Cardiac muscle cell (in vitro differentiated cells and primary cell): ENCODE measurements at regions not wholly inside any gene's neighbourhood (a gene's known extent, or its start where the extent isn't known, plus 50 kb on each side); places are given as distances from the start of the nearest gene placed in this dataset.

Source experiments
- DNase-seq, 2 donors: peaks; one replicate each; pipeline versions ENCODE4 v3.0.0 to v3.0.0-alpha.2; 2010 to 2017; ENCODE audit warnings: low read depth in 1 of 2, low spot score in 1 of 2
- H3K27ac ChIP-seq: fragments of 200-600 bp; sonication (generic); 2 replicates; pipeline ENCODE4 v1.5.1; 2016
- H3K27me3 ChIP-seq: fragments of 200-600 bp; sonication (generic); 2 replicates; pipeline ENCODE4 v1.6.0; 2016; ENCODE audit warnings: control low read depth
- H3K36me3 ChIP-seq: fragments of 200-600 bp; sonication (generic); 2 replicates; pipeline ENCODE4 v1.5.1; 2016; ENCODE audit warnings: control low read depth
- H3K4me1 ChIP-seq: fragments of 200-600 bp; sonication (generic); 2 replicates; pipeline ENCODE4 v1.8.1; 2017; ENCODE audit warnings: low read depth, mild to moderate bottlenecking, mixed run types
- H3K4me3 ChIP-seq: fragments of 200-600 bp; sonication (generic); 2 replicates; pipeline ENCODE4 v1.5.1; 2016; ENCODE audit warnings: mild to moderate bottlenecking
- H3K9me3 ChIP-seq: fragments of 200-600 bp; sonication (generic); 2 replicates; pipeline ENCODE4 v1.5.1; 2017; ENCODE audit warnings: low read depth, mild to moderate bottlenecking, control low read depth
- TF ChIP-seq, protein P1 (sequence below): IDR thresholded peaks from 2 replicates; pipeline ENCODE4 v1.5.1; 2012; ENCODE audit warnings: low read depth, mild to moderate bottlenecking, low read length

DNA sequence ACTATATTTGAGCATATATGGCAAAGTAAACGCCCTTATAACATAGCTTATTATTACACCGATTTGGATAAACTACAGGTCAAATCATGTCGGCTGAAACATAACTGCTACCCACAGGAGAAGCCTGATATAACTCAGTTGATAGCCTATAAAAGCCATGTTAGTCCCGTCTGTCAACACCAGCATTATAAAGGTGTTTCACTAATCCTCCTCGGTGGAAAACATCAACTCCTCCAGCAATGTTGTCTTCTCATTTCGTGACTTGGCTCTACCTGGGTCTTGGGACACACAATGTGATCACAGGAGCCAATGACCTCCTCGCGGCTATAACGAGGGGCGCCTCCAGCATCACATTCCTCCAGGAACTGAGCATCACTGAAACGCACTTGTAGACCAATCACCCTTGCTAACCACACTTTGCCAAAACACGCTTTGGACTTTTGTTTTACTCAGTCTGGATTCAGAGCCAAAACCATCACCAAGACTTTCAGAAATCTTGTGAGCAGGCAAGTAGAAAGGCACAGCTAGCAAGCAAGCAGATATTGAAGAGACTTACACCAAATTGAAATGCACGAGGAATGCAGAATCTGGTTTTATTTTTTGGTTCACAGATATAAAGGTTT, 269.7 kb upstream of the NFE2L3 start:
- Histone ChIP-seq H3K36me3 (no peaks in the 10 kb centered on the region), H3K4me1 (peaks cover 27% of the 10 kb centered on the region), H3K27ac (no peak overlapping the region), H3K9me3 (no peaks in the 10 kb centered on the region), H3K4me3 (no peak overlapping the region), H3K27me3 (no peaks in the 10 kb centered on the region)
- DNase-seq: no peak
- TF ChIP-seq, protein P1, sequence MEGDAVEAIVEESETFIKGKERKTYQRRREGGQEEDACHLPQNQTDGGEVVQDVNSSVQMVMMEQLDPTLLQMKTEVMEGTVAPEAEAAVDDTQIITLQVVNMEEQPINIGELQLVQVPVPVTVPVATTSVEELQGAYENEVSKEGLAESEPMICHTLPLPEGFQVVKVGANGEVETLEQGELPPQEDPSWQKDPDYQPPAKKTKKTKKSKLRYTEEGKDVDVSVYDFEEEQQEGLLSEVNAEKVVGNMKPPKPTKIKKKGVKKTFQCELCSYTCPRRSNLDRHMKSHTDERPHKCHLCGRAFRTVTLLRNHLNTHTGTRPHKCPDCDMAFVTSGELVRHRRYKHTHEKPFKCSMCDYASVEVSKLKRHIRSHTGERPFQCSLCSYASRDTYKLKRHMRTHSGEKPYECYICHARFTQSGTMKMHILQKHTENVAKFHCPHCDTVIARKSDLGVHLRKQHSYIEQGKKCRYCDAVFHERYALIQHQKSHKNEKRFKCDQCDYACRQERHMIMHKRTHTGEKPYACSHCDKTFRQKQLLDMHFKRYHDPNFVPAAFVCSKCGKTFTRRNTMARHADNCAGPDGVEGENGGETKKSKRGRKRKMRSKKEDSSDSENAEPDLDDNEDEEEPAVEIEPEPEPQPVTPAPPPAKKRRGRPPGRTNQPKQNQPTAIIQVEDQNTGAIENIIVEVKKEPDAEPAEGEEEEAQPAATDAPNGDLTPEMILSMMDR: no peak

- no peak for DNase-seq
- H3K9me3 ChIP-seq: no peaks in the 10 kb centered on the region
- H3K36me3 ChIP-seq: no peaks in the 10 kb centered on the region
- no peaks in the 10 kb centered on the region for H3K27me3 ChIP-seq
- TF ChIP-seq, protein P1: no peak
- no peak overlapping the region for H3K4me3 ChIP-seq
- peaks cover 31% of the 10 kb centered on the region for H3K4me1 ChIP-seq
- H3K27ac ChIP-seq: no peak overlapping the region
These were observed 267.7 kb upstream of the NFE2L3 start for GRCh38 chr7:25884265-25884828.

DNA sequence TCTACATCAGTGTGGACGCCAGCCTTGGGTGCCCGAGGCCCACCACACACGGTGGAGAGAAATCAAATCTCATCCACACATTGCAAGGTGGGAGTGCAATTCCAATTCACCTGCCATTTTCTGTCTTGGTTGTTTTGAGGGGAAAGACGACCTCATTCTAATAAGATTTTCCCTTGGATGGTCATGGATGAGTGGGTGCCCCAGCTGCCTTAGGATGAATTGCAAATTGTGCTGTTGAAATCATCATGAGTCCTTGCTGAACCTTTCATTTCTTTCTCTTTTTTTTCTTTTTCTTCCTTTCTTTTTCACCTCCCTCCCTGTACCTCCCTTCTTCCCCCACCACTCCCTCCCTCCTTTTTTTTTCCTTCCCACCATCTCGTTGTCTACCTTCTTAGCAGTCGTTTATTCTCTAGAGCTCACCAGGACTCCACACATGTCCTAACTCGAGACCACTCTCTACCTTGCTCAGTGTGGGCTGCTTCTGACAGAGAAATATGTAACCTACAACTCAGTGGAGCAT, 266.9 kb upstream of the NFE2L3 start:
- Histone ChIP-seq H3K27me3 (no peaks in the 10 kb centered on the region), H3K9me3 (no peaks in the 10 kb centered on the region), H3K4me3 (no peak overlapping the region), H3K27ac (no peak overlapping the region), H3K4me1 (peaks cover 27% of the 10 kb centered on the region), H3K36me3 (no peaks in the 10 kb centered on the region)
- DNase-seq: no peak
- TF ChIP-seq, protein P1: no peak

- H3K27ac ChIP-seq: peak overlapping the region; percentile 84
- no peak overlapping the region for H3K4me3 ChIP-seq
These were observed 265.4 kb upstream of the NFE2L3 start for GRCh38 chr7:25886387-25887240.

GRCh38 chr7:25887266-25887665, 264.7 kb upstream of the NFE2L3 start:
- Histone ChIP-seq H3K4me3 (no peak overlapping the region), H3K9me3 (no peaks in the 10 kb centered on the region), H3K4me1 (peaks cover 25% of the 10 kb centered on the region), H3K36me3 (no peaks in the 10 kb centered on the region), H3K27ac (peak overlapping the region; percentile 84), H3K27me3 (no peaks in the 10 kb centered on the region)
- TF ChIP-seq, protein P1: no peak
- no peak for DNase-seq

More at GRCh38 chr7:25886387-25887240, 265.4 kb upstream of the NFE2L3 start:
- peak in 1 of 2 donors; percentile 30 for DNase-seq
- peaks cover 25% of the 10 kb centered on the region for H3K4me1 ChIP-seq
- no peaks in the 10 kb centered on the region for H3K36me3 ChIP-seq
- H3K27me3 ChIP-seq: no peaks in the 10 kb centered on the region
- no peaks in the 10 kb centered on the region for H3K9me3 ChIP-seq
- TF ChIP-seq, protein P1: no peak
